Spleen (tissue), 7 donors: ENCODE measurements at regions not wholly inside any gene's neighbourhood (a gene's known extent, or its start where the extent isn't known, plus 50 kb on each side); places are given as distances from the start of the nearest gene placed in this dataset.

Experiments
- POLR2A ChIP-seq, 3 donors: fragments of 450-650 bp; IDR thresholded peaks; one replicate each; pipeline ENCODE4 v1.5.1; 2017; ENCODE audit warnings: antibody characterized with exemption in 3 of 3, mild to moderate bottlenecking in 1 of 3
- POLR2AphosphoS5 ChIP-seq, 3 donors: sonication (generic); formaldehyde crosslinking; IDR thresholded peaks; one replicate each; pipeline ENCODE4 v1.5.1; 2017; ENCODE audit warnings: antibody characterized with exemption in 3 of 3
- TF ChIP-seq, protein P1 (sequence below), 11 experiments: fragments of 200-600 bp in 7 of 11; fragments of 450-650 bp in 4 of 11; sonication (generic) in 4 of 11; IDR thresholded peaks in 8 of 11; conservative IDR thresholded peaks in 3 of 11; 1 replicate in 7 of 11; 2 replicates in 4 of 11; pipeline versions ENCODE4 v1.4.0 to v1.8.0; 2016 to 2021; ENCODE audit warnings: antibody characterized with exemption in 11 of 11, inconsistent platforms in 4 of 11, mild to moderate bottlenecking in 1 of 11
- donor health status: DM: no; HTN: no; CAD: no; lungs with moderate emphysema.
- donor health status: DM: no; HTN: no; CAD: no.
- donor health status: DM: no; HTN: no; CAD: no.

DNA sequence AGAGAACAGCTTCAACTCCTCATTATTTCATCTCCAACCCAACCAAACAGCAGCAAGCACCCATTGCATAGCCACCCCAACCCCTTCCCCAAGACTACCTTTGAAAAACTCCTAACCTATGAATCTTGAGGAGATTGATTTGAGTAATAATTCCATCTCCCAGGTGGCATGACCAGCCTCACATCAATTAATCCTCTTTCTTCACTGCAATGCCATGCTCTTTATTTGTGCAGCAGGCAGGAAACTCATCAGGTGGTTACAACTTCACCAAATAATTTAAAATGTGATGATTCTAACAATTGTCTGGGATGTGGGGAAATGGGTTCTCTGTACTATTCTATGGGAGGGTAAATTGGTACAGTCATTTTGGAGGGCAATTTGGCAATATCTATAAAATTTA lies 68.1 kb upstream of the POMGNT2 start:
- TF ChIP-seq, protein P1, sequence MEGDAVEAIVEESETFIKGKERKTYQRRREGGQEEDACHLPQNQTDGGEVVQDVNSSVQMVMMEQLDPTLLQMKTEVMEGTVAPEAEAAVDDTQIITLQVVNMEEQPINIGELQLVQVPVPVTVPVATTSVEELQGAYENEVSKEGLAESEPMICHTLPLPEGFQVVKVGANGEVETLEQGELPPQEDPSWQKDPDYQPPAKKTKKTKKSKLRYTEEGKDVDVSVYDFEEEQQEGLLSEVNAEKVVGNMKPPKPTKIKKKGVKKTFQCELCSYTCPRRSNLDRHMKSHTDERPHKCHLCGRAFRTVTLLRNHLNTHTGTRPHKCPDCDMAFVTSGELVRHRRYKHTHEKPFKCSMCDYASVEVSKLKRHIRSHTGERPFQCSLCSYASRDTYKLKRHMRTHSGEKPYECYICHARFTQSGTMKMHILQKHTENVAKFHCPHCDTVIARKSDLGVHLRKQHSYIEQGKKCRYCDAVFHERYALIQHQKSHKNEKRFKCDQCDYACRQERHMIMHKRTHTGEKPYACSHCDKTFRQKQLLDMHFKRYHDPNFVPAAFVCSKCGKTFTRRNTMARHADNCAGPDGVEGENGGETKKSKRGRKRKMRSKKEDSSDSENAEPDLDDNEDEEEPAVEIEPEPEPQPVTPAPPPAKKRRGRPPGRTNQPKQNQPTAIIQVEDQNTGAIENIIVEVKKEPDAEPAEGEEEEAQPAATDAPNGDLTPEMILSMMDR (IDR thresholded peaks at IDR 0.05 in 8 of 11, conservative IDR thresholded peaks at IDR 0.05 in 3 of 11), result no peak
- TF ChIP-seq POLR2A (IDR thresholded peaks at IDR 0.05), result no peak
- TF ChIP-seq POLR2AphosphoS5 (IDR thresholded peaks at IDR 0.05), result no peak
